NCI-H128 (cell line): ENCODE measurements at regions not wholly inside any gene's neighbourhood (a gene's known extent, or its start where the extent isn't known, plus 50 kb on each side); places are given as distances from the start of the nearest gene placed in this dataset.

Source experiments
- DNase-seq: peaks from one replicate; lab custom pipeline; 2025; ENCODE audit not compliant: unreplicated experiment; lab: John Stamatoyannopoulos, UW

GRCh38 chr22:49624421-49625177, 203.1 kb downstream of the BRD1 start:
- no peak for DNase-seq

DNA sequence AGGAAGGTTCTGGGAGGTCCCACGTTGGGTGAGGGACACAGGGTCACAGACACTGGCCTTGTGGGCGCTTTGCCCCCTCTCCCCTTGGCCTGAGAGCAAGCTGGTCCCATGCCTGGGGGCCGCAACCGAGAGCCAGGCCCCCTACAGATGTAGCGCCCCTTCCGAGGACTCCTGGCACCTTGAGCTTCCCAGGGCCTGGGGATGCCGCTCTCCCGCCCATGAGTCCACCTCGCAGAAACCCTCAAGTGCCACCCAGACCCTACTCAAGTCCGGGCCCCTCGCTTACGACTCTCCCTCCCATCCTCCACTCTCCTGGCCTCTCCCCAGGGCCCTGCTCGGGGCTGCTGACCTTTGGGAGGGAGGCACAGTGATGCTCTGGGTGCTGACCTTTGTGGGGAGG, 204.0 kb downstream of the BRD1 start:
- DNase-seq = no peak

DNA sequence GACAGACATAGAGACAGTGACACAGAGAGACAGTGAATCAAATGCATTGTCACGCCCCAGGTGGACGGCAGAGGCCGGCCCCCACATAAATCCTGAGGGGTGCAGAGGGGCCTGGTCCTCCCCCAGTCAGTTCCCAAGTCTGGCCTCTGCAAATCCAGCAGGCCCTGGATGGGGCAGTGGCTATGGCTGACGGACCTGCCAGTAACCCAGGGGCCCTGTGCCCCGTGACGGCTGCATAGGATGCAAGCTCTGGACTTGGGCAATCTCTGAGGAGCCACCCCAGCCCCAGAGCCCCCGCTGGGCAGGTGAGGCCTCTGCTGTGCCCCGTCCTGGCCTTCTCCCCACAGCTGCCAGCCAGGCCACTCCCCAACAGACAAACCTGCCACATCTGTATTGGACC, 204.5 kb downstream of the BRD1 start:
- no peak for DNase-seq

GRCh38 chr22:49622241-49623105, 205.2 kb downstream of the BRD1 start:
- no peak for DNase-seq

GRCh38 chr22:49621601-49622210, 206.0 kb downstream of the BRD1 start:
- DNase-seq = no peak

DNA sequence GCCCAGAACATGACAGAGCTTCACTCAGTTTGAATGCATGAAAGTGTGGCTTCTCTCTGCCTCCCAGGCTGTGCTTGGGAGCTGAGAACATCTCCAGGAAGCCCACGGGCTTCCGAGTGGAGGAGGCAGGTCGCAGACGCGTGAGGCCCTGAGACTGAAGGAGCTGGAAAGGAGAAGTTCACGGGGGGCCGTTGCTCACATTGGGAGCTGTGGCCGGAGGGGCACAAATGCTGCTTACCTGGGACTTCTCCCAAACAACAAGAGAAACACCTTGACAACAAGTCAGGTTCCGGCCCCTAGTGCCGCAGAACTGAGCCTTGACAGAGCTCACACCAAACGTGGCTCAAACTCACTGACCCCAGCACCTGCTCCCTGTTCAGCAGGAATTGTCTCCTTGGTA, 207.0 kb downstream of the BRD1 start:
- no peak for DNase-seq

DNA sequence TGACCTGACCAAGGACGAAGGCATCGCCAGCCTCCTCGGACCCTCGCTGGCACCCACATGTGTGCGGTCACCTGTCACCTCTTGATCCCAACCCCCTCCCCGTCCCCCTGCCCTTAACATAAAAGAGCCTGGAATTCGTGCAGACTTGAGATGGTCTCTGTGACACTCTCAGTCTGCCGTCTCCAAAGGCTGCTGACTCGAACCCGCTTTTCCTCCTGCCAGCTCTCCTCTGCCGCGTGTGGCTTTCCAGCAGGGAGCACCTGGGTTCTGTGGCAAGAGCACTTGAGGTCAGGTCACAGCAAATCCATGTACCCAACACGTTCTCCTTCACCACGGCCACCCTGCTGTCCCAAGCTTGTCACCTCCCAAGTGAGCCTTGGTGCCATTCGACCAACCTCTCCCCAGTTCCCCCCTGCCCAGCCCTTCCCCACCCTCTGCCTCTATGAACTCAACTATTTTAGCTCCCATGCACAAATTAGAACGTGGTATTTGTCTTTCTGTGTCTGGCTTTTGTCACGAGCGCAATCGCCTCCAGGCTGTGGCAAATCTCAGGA, 207.6 kb downstream of the BRD1 start:
- no peak for DNase-seq

DNA sequence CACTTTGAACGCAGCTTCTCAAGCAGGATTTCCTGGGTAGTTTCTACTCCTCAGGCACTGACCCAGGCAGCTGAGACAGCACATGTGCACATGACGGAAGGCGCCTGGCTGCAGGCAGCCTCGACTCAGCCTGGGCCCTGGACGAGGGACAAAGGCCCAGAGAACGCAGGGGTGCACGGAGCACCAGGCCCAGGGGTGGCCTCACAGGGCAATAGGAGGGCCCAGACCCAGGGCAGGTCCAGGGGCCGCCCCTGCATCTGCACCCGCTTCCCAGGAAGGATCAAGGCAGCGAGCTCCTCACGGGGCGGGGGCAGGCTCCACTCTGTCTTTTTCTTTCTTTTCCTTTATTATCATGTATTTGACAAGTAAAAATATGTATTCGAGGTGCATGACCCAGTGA, 208.4 kb downstream of the BRD1 start:
- no peak for DNase-seq

DNA sequence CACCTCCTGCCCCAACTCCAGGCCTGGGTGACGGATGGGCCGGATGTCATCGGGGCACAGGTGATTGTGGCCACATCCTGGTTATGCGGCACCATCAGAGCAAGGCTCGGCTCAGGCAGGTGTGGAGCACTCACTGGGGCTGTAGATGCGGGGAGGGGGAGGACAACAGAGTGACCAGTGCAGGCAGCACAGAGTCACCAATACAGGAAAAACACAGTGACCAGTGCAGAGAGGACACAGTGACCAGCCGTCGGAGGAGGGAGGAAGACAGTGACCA, 209.1 kb downstream of the BRD1 start:
- DNase-seq = no peak

DNA sequence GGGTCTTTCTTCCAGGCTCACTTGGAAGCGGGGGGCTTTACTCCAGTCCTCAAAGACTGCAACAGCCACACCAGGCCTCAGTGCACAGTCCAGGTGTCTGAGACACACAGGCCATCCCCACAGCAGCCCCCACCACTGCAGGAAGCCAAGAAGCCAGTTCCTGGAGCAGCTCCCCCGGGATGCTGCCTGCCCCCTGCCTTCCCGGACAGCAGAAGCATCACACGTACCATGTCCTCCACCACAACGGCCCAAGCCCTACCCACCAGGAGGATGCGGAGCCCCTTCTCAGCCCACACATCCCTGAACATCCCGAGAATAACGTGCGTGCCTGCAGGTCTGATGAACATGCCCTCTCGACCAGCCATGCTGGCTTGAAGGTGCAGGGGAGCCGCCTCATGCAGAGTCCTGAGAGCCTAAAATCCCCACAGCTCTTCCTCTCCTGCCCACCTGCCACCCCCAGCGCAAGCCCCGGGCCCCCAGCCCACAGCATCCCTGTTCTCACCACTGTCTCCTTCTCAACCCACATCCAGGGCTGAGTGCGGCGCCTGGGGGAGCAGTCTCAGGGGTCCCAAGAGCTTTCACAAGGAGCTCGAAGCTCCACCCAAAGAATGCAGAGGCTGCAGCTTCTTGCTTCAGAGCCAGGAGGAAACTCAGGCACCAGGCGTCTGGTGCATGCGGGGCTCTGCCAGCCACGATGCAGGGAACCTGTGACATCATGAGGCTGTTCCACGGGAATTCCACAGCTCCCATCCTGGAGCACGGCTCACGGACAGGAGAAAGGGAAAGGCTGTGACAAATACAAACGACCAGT, 209.6 kb downstream of the BRD1 start:
- no peak for DNase-seq

DNA sequence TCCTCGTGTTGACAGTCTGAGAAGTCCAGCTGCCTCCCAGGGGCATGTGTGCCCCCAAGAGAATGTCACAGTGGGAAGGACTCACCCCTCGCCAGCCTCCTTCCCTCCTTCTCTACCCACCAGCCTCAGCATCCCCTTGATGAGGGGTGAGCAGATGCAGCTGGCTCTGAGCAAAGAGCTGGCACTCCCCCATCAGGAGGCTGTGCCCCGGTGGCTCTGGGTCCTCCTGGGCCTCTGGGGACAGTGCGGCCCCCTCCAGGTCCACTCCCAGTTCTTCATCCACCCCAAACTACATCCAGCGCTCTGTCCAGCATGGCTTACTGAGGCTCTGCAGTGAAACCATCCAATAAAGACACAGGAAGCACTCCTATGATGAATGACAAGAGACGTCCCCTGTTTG, 210.4 kb downstream of the BRD1 start:
- no peak for DNase-seq

GRCh38 chr22:49616356-49617231, 211.1 kb downstream of the BRD1 start:
- no peak for DNase-seq

- DNase-seq = no peak
These were observed 212.4 kb downstream of the BRD1 start for GRCh38 chr22:49614966-49615965.

- DNase-seq = no peak
These were observed 214.0 kb downstream of the BRD1 start for GRCh38 chr22:49613511-49614270.

DNA sequence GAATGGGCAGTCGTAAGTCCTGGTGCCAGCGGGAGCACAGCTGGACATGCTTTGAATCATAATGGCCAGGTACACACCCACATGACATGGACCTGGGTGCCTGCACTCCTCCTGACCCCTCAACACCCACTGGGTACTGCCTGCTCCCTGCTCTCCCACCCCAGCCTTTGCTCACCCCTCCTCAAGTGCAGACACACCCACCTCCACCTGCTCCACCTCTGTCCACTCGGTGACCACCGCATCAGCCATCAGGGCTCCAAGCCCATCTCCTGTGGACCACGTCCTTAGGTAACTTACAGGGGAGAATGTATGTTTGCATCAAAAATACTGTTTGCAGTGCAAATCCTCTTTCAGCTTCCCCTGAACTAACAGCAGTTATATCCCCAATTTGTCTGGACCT, 214.6 kb downstream of the BRD1 start:
- no peak for DNase-seq

DNA sequence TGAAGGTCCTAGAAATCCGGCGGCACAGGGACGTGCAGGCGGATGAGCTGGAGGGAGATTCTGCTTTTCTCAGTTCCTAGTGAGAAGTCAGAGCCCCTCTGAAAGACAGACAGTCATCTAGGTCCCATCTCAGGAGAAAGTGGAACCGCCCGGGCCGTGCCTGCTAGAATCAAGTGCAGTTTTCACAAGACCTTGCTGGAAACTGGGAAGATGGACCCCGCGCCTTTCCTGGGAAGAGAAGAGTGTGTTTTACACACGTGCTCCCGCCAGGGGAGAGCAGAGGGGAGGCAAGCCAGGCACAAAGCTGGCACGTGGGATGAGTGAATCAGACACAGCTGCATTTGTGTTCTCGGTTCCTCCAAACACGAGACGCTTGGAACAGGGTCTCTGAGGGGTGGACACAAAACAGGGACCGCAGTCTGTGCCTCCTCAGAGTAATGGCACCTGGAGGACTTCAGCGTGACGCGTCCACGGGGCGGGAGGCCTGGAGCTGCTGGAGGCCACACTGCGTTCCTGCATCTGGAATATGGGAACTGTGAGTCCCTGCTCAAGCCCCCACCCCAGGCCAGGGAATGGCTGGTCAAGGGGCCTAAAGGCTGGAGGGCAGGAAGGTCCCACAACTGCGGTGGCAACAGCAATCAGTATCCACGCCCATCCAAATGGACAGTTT, 218.3 kb downstream of the BRD1 start:
- no peak for DNase-seq

- DNase-seq = no peak
These were observed 219.0 kb downstream of the BRD1 start for GRCh38 chr22:49608660-49609059.

- DNase-seq = no peak
These were observed 219.4 kb downstream of the BRD1 start for GRCh38 chr22:49608228-49608627.
